AG04450 (cell line): ENCODE measurements at regions not wholly inside any gene's neighbourhood (a gene's known extent, or its start where the extent isn't known, plus 50 kb on each side); places are given as distances from the start of the nearest gene placed in this dataset.
"Not testable (repeated sequence)": the region's sequence is repeated elsewhere in the genome, so short reads cannot be mapped to it uniquely, and the experiment has no call there.

ENCODE experiments used
- CTCF ChIA-PET: fragments of 300-600, 350-600 bp; formaldehyde crosslinking; extraction: SDS; loops from one replicate; lab custom pipeline; 2022; ENCODE audit warnings: antibody characterized with exemption, inconsistent platforms; lab: Charles Lee
- POLR2A ChIA-PET: fragments of 350-600 bp; formaldehyde crosslinking; extraction: SDS; loops from one replicate; lab custom pipeline; 2021; ENCODE audit warnings: antibody characterized with exemption, inconsistent platforms; lab: Yijun Ruan, JAX
- DNase-seq: peaks from one replicate; pipeline ENCODE4 v3.0.0-alpha.2; 2011; ENCODE audit warnings: low read depth, low spot score
- H3K27ac ChIP-seq: one replicate; pipeline ENCODE4 v1.5.1; 2012; ENCODE audit warnings: low read depth, low read length, control low read depth
- H3K27me3 ChIP-seq: one replicate; pipeline ENCODE4 v1.6.0; 2012; ENCODE audit warnings: low read length; ENCODE audit not compliant: control insufficient read depth, insufficient read depth
- H3K4me3 ChIP-seq: 2 replicates; pipeline ENCODE4 v1.5.1; 2011; ENCODE audit warnings: mild to moderate bottlenecking, low read depth, low read length, control low read depth
- H3K9me3 ChIP-seq: 2 replicates; pipeline ENCODE4 v1.5.1; 2012; ENCODE audit warnings: low read length; ENCODE audit not compliant: control insufficient read depth, insufficient read depth
- CTCF ChIP-seq: IDR thresholded peaks from 2 replicates; pipeline ENCODE4 v1.5.1; 2011; ENCODE audit warnings: low read depth, low read length, control low read depth, inconsistent platforms

- ChIA-PET CTCF (no interaction called here), POLR2A (no interaction called here)
- Histone ChIP-seq H3K27me3 (no peaks in the 10 kb centered on the region), H3K27ac (no peak overlapping the region), H3K4me3 (no peak overlapping the region), H3K9me3 (no peaks in the 10 kb centered on the region)
- DNase-seq: no peak
- no peak for TF ChIP-seq CTCF
Measured at GRCh38 chr10:62693306-62693705, 111.2 kb upstream of the ADO start.

- Histone ChIP-seq H3K27ac (no peak overlapping the region), H3K27me3 (no peaks in the 10 kb centered on the region), H3K4me3 (no peak overlapping the region), H3K9me3 (no peaks in the 10 kb centered on the region)
- TF ChIP-seq CTCF: no peak
- DNase-seq: no peak
- ChIA-PET CTCF (no interaction called here), POLR2A (no interaction called here)
Measured at GRCh38 chr10:62694537-62695126, 109.9 kb upstream of the ADO start.

- no peaks in the 10 kb centered on the region for H3K27me3 ChIP-seq
- no peak overlapping the region for H3K4me3 ChIP-seq
- TF ChIP-seq CTCF: no peak
- H3K27ac ChIP-seq: no peak overlapping the region
- DNase-seq: no peak
- ChIA-PET CTCF (interaction anchor here (0.8 kb wide), 1 partner anchor 1123 kb away, joined by 3 read pairs; no protein-coding TSS in a partner anchor), POLR2A (no interaction called here)
- no peaks in the 10 kb centered on the region for H3K9me3 ChIP-seq
Measured at GRCh38 chr10:62696798-62697197, 107.7 kb upstream of the ADO start.

- CTCF ChIA-PET: no interaction called here
- TF ChIP-seq CTCF: no peak
- POLR2A ChIA-PET: no interaction called here
Measured at GRCh38 chr10:62699148-62699547, 105.4 kb upstream of the ADO start.

GRCh38 chr10:62704121-62704520 lies 100.4 kb upstream of the ADO start:
- H3K4me3 ChIP-seq, H3K27me3 ChIP-seq, H3K9me3 ChIP-seq, CTCF ChIA-PET, POLR2A ChIA-PET, H3K27ac ChIP-seq, DNase-seq: not testable (repeated sequence)

More at GRCh38 chr10:62699148-62699547, 105.4 kb upstream of the ADO start:
- DNase-seq: no peak
- H3K4me3 ChIP-seq: no peak overlapping the region
- no peaks in the 10 kb centered on the region for H3K9me3 ChIP-seq
- no peak overlapping the region for H3K27ac ChIP-seq
- H3K27me3 ChIP-seq: no peaks in the 10 kb centered on the region

- H3K27me3 ChIP-seq: peaks cover 4% of the 10 kb centered on the region
- H3K27ac ChIP-seq: no peak overlapping the region
- CTCF ChIA-PET: no interaction called here
- H3K4me3 ChIP-seq: no peak overlapping the region
- TF ChIP-seq CTCF: no peak
- POLR2A ChIA-PET: no interaction called here
- DNase-seq: no peak
- no peaks in the 10 kb centered on the region for H3K9me3 ChIP-seq
Measured at GRCh38 chr10:62705789-62706188, 98.7 kb upstream of the ADO start.
